GM19463 (cell line): ENCODE measurements at regions not wholly inside any gene's neighbourhood (a gene's known extent, or its start where the extent isn't known, plus 50 kb on each side); places are given as distances from the start of the nearest gene placed in this dataset.
"Not testable (repeated sequence)": the region's sequence is repeated elsewhere in the genome, so short reads cannot be mapped to it uniquely, and the experiment has no call there.

Experiments
- ATAC-seq: cut with Tn5 transposase; IDR thresholded peaks from one replicate; pipeline ENCODE4 v1.9.1; 2021; ENCODE audit warnings: mild to moderate bottlenecking, moderate library complexity; ENCODE audit not compliant: unreplicated experiment

GRCh38 chrX:139475432-139475831 lies 55.1 kb upstream of the F9 start:
- no peak for ATAC-seq

- ATAC-seq = not testable (repeated sequence)
These were observed 68.6 kb upstream of the F9 start for GRCh38 chrX:139461945-139462344.

- no peak for ATAC-seq
These were observed 75.8 kb upstream of the F9 start for GRCh38 chrX:139454743-139455142.

GRCh38 chrX:139448996-139449395 lies 81.5 kb upstream of the F9 start:
- ATAC-seq = no peak

- no peak for ATAC-seq
These were observed 83.7 kb upstream of the F9 start for GRCh38 chrX:139446832-139447231.

GRCh38 chrX:139429913-139430312 lies 100.6 kb upstream of the F9 start:
- no peak for ATAC-seq

GRCh38 chrX:139423186-139423585 lies 107.4 kb upstream of the F9 start:
- ATAC-seq = no peak

- not testable (repeated sequence) for ATAC-seq
These were observed 132.3 kb upstream of the F9 start for GRCh38 chrX:139398258-139398657.

- ATAC-seq = no peak
These were observed 142.3 kb upstream of the F9 start for GRCh38 chrX:139388254-139388653.

- no peak for ATAC-seq
These were observed 148.0 kb upstream of the F9 start for GRCh38 chrX:139382529-139382928.

- not testable (repeated sequence) for ATAC-seq
These were observed 154.0 kb upstream of the F9 start for GRCh38 chrX:139376547-139376946.

GRCh38 chrX:139360356-139360755 lies 170.2 kb upstream of the F9 start:
- no peak for ATAC-seq

GRCh38 chrX:139342594-139342991 lies 187.9 kb upstream of the F9 start:
- ATAC-seq = not testable (repeated sequence)

GRCh38 chrX:139341855-139342593 lies 188.5 kb upstream of the F9 start:
- not testable (repeated sequence) for ATAC-seq

GRCh38 chrX:139332441-139332840 lies 198.1 kb upstream of the F9 start:
- ATAC-seq = no peak

GRCh38 chrX:139327355-139327754 lies 203.2 kb upstream of the F9 start:
- ATAC-seq = no peak

GRCh38 chrX:139324756-139325155 lies 205.8 kb upstream of the F9 start:
- no peak for ATAC-seq

GRCh38 chrX:139320661-139321354 lies 209.7 kb upstream of the F9 start:
- ATAC-seq = not testable (repeated sequence)

GRCh38 chrX:139306675-139307074 lies 223.9 kb upstream of the F9 start:
- ATAC-seq = not testable (repeated sequence)

- no peak for ATAC-seq
These were observed 226.1 kb upstream of the F9 start for GRCh38 chrX:139304471-139304870.

GRCh38 chrX:139299309-139299708 lies 231.2 kb upstream of the F9 start:
- no peak for ATAC-seq

- no peak for ATAC-seq
These were observed 232.1 kb upstream of the F9 start for GRCh38 chrX:139298437-139298836.
